Mammary epithelial cell (primary cell): ENCODE measurements at regions not wholly inside any gene's neighbourhood (a gene's known extent, or its start where the extent isn't known, plus 50 kb on each side); places are given as distances from the start of the nearest gene placed in this dataset.

Experiments used
- CTCF ChIP-seq, 2 donors: IDR thresholded peaks in 1 of 2; conservative IDR thresholded peaks in 1 of 2; 2 replicates each; pipeline ENCODE4 v1.5.1; 2011 to 2012; ENCODE audit warnings: inconsistent platforms in 2 of 2, low read length in 2 of 2, mild to moderate bottlenecking in 2 of 2, control low read depth in 1 of 2, low read depth in 1 of 2; ENCODE audit not compliant: insufficient read depth in 1 of 2; ENCODE audit errors: extremely low read depth in 1 of 2
- EZH2 ChIP-seq: IDR thresholded peaks from 2 replicates; pipeline ENCODE4 v1.6.1; 2012; ENCODE audit warnings: low read length, inconsistent platforms, borderline replicate concordance

GRCh38 chr2:33696234-33696633 is 97.1 kb upstream of the FAM98A start:
- TF ChIP-seq CTCF (conservative IDR thresholded peaks at IDR 0.05 in 1 of 2, IDR thresholded peaks at IDR 0.05 in 1 of 2; ENCODE audit: extremely low read depth in 1 of 2, insufficient read depth in 1 of 2, low read depth in 1 of 2, low read length in 2 of 2) = no peak
- TF ChIP-seq EZH2 = no peak
